Endothelial cell of umbilical vein (primary cell): ENCODE measurements at regions not wholly inside any gene's neighbourhood (a gene's known extent, or its start where the extent isn't known, plus 50 kb on each side); places are given as distances from the start of the nearest gene placed in this dataset.
A peak's percentile ranks its signal among the peaks of the same experiment; 100 is the strongest.

ENCODE experiments used
- BruUV-seq: library from RNA; stranded (reverse); fragments of 400-500 nt; replicated peaks from 2 replicates; lab custom pipeline; 2021; lab: Mats Ljungman, UMichigan
- CTCF ChIA-PET: fragments of 300-600, 350-600 bp; sonication (Branson Sonifier 250); formaldehyde crosslinking; loops from one replicate; lab custom pipeline; 2021; ENCODE audit warnings: antibody characterized with exemption, inconsistent platforms; lab: Charles Lee
- POLR2A ChIA-PET: fragments of 300-600, 350-600 bp; sonication (Branson Sonifier 250); formaldehyde crosslinking; loops from one replicate; lab custom pipeline; 2021; ENCODE audit warnings: antibody characterized with exemption, inconsistent platforms; lab: Charles Lee
- DNase-seq: peaks from one replicate; pipeline ENCODE4 v3.0.0-alpha.2; 2011; ENCODE audit warnings: low read depth, low spot score
- FAIRE-seq: peaks from 2 replicates; lab custom pipeline; 2011; peaks lifted over from hg19 to GRCh38; lab: Jason Lieb, UNC
- H2AFZ ChIP-seq: 2 replicates; pipeline ENCODE4 v1.6.0; 2012; ENCODE audit warnings: low read depth, low read length, control low read depth, inconsistent platforms
- H3K27ac ChIP-seq: 2 replicates; pipeline ENCODE4 v1.5.1; 2011; ENCODE audit warnings: low read depth, mild to moderate bottlenecking, control low read depth, low read length, moderate library complexity; ENCODE audit not compliant: insufficient read depth
- H3K27me3 ChIP-seq, 2 experiments: 2 replicates each; pipeline versions ENCODE4 v1.6.0 to v1.6.1; 2011; ENCODE audit warnings: low read length in 2 of 2, mixed read lengths in 1 of 2; ENCODE audit not compliant: control insufficient read depth in 2 of 2, insufficient read depth in 2 of 2
- H3K36me3 ChIP-seq, 2 experiments: 2 replicates in 1 of 2; 3 replicates in 1 of 2; pipeline ENCODE4 v1.5.1; 2011; ENCODE audit warnings: low read length in 2 of 2, mild to moderate bottlenecking in 1 of 2, moderate library complexity in 1 of 2; ENCODE audit not compliant: control insufficient read depth in 2 of 2, insufficient read depth in 2 of 2; ENCODE audit errors: extremely low read depth in 1 of 2
- H3K4me1 ChIP-seq: 3 replicates; pipeline ENCODE4 v1.5.1; 2011; ENCODE audit warnings: mild to moderate bottlenecking, low read length; ENCODE audit not compliant: control insufficient read depth, insufficient read depth; ENCODE audit errors: extremely low read depth
- H3K4me2 ChIP-seq: 2 replicates; pipeline ENCODE4 v1.6.1; 2011; ENCODE audit warnings: low read length, control low read depth, mixed read lengths; ENCODE audit not compliant: insufficient read depth
- H3K4me3 ChIP-seq, 3 experiments: fragments of 200-600 bp in 1 of 3; sonication (generic), shearing (Covaris generic) in 1 of 3; replicated peaks in 1 of 3; 2 replicates each; pipeline ENCODE4 v1.5.1; 2011 to 2016; ENCODE audit warnings: control low read depth in 3 of 3, low read length in 3 of 3, mild to moderate bottlenecking in 2 of 3, inconsistent platforms in 1 of 3, low read depth in 1 of 3, moderate library complexity in 1 of 3; ENCODE audit not compliant: insufficient read depth in 1 of 3
- H3K79me2 ChIP-seq: 2 replicates; pipeline ENCODE4 v1.6.0; 2012; ENCODE audit warnings: low read length, inconsistent platforms; ENCODE audit not compliant: control insufficient read depth, insufficient read depth
- H3K9ac ChIP-seq: replicated peaks from 2 replicates; pipeline ENCODE3; 2011; ENCODE audit warnings: low read length, control low read depth; ENCODE audit not compliant: insufficient read depth; ENCODE audit errors: extremely low read depth
- H3K9me1 ChIP-seq: replicated peaks from 3 replicates; pipeline ENCODE4 v1.6.0; 2011; ENCODE audit warnings: mild to moderate bottlenecking, low read length; ENCODE audit not compliant: control insufficient read depth, insufficient read depth; ENCODE audit errors: extremely low read depth
- H3K9me3 ChIP-seq: replicated peaks from 2 replicates; pipeline ENCODE4 v1.5.1; 2012; ENCODE audit warnings: low read length, inconsistent platforms; ENCODE audit not compliant: control insufficient read depth, insufficient read depth
- H4K20me1 ChIP-seq: replicated peaks from 2 replicates; pipeline ENCODE3; 2011; ENCODE audit warnings: mild to moderate bottlenecking, low read length; ENCODE audit not compliant: control insufficient read depth, insufficient read depth; ENCODE audit errors: extremely low read depth
- EZH2 ChIP-seq: IDR thresholded peaks from 2 replicates; pipeline ENCODE4 v1.6.1; 2012; ENCODE audit warnings: borderline replicate concordance, low read depth, mild to moderate bottlenecking, moderate library complexity, low read length, inconsistent platforms; ENCODE audit not compliant: severe bottlenecking
- FOS ChIP-seq: IDR thresholded peaks from 2 replicates; pipeline ENCODE4 v1.6.1; 2011; ENCODE audit warnings: mild to moderate bottlenecking, low read length, moderate library complexity, borderline replicate concordance; ENCODE audit not compliant: insufficient read depth
- GATA2 ChIP-seq: IDR thresholded peaks from 2 replicates; pipeline ENCODE4 v1.7.0; 2011; ENCODE audit warnings: low read depth, mild to moderate bottlenecking, moderate library complexity, mixed read lengths, low read length; ENCODE audit not compliant: insufficient read length, insufficient read depth
- JUN ChIP-seq: IDR thresholded peaks from 2 replicates; pipeline ENCODE4 v1.6.1; 2011; ENCODE audit warnings: borderline replicate concordance, low read depth; ENCODE audit not compliant: insufficient read length, insufficient read depth
- MYC ChIP-seq: IDR thresholded peaks from one replicate; pipeline ENCODE4 v1.6.1; 2011; ENCODE audit warnings: mild to moderate bottlenecking, low read depth, low read length
- POLR2A ChIP-seq: IDR thresholded peaks from 2 replicates; pipeline ENCODE4 v1.6.1; 2012; ENCODE audit warnings: low read depth, mild to moderate bottlenecking, control low read depth, low read length
- POLR2AphosphoS5 ChIP-seq: IDR thresholded peaks from 2 replicates; pipeline ENCODE4 v1.6.1; 2012; ENCODE audit warnings: low read depth, mild to moderate bottlenecking, control low read depth, low read length, moderate library complexity; ENCODE audit not compliant: insufficient read depth
- dilution Hi-C: fragments of 300-500 bp; cut with MboI; formaldehyde crosslinking; loops from one replicate; pipeline ENCODE4 v1.15.0; 2019; ENCODE audit warnings: low sequenced_read_pairs; ENCODE audit not compliant: extremely low pct_ligation_motif_present
- intact Hi-C: fragments of 100-400 bp; cut with micrococcal nuclease; formaldehyde crosslinking; loops from one replicate; pipeline ENCODE4 v1.10.0; 2022
- TF ChIP-seq, protein P1 (sequence below): IDR thresholded peaks from 2 replicates; pipeline ENCODE4 v1.6.1; 2011; ENCODE audit not compliant: insufficient read depth, insufficient read length
- TF ChIP-seq, protein P2 (sequence below), 2 donors: IDR thresholded peaks; 1 replicate in 1 of 2; 2 replicates in 1 of 2; pipeline ENCODE4 v1.5.1; 2011; ENCODE audit warnings: low read length in 2 of 2, mild to moderate bottlenecking in 2 of 2, moderate library complexity in 2 of 2, control low read depth in 1 of 2, inconsistent platforms in 1 of 2, low read depth in 1 of 2; ENCODE audit not compliant: insufficient read depth in 1 of 2; ENCODE audit errors: extremely low read depth in 1 of 2

- intact Hi-C loops = loop anchor here (10.0 kb wide), 3 partner anchors 199 to 809 kb away; partner anchors contain the start of gene MID1IP1
- dilution Hi-C loops = no loop called here
- peak overlapping the region; percentile 3 to 16 (median 7) for H3K4me3 ChIP-seq
- H3K79me2 ChIP-seq = no peaks in the 10 kb centered on the region
- FAIRE-seq = peak; percentile 79
- H3K4me2 ChIP-seq = peak overlapping the region; percentile 51
- H3K36me3 ChIP-seq = no peaks in the 10 kb centered on the region
- H3K9me1 ChIP-seq = no peaks in the 10 kb centered on the region
- no TSS peak for BruUV-seq
- peak; percentile 48 for DNase-seq
- CTCF ChIA-PET = interaction anchor here (1.2 kb wide), 1 partner anchor 24 kb away, joined by 3 read pairs; no protein-coding TSS in a partner anchor
- H4K20me1 ChIP-seq = no peaks in the 10 kb centered on the region
- H2AFZ ChIP-seq = peak overlapping the region; percentile 75
- TF ChIP-seq, protein P1, sequence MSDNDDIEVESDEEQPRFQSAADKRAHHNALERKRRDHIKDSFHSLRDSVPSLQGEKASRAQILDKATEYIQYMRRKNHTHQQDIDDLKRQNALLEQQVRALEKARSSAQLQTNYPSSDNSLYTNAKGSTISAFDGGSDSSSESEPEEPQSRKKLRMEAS = no peak
- TF ChIP-seq MYC (no peak), JUN (no peak), EZH2 (no peak), POLR2A (no peak), FOS (no peak), GATA2 (no peak), POLR2AphosphoS5 (no peak)
- TF ChIP-seq, protein P2, sequence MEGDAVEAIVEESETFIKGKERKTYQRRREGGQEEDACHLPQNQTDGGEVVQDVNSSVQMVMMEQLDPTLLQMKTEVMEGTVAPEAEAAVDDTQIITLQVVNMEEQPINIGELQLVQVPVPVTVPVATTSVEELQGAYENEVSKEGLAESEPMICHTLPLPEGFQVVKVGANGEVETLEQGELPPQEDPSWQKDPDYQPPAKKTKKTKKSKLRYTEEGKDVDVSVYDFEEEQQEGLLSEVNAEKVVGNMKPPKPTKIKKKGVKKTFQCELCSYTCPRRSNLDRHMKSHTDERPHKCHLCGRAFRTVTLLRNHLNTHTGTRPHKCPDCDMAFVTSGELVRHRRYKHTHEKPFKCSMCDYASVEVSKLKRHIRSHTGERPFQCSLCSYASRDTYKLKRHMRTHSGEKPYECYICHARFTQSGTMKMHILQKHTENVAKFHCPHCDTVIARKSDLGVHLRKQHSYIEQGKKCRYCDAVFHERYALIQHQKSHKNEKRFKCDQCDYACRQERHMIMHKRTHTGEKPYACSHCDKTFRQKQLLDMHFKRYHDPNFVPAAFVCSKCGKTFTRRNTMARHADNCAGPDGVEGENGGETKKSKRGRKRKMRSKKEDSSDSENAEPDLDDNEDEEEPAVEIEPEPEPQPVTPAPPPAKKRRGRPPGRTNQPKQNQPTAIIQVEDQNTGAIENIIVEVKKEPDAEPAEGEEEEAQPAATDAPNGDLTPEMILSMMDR (IDR thresholded peaks at IDR 0.05; ENCODE audit: extremely low read depth in 1 of 2, insufficient read depth in 1 of 2, low read depth in 1 of 2, low read length in 2 of 2) = no peak
- peaks cover 4% of the 10 kb centered on the region for H3K4me1 ChIP-seq
- H3K9me3 ChIP-seq = no peaks in the 10 kb centered on the region
- H3K9ac ChIP-seq = peak overlapping the region; percentile 23
- peaks cover 0 to 1% of the 10 kb centered on the region in 2 experiments for H3K27me3 ChIP-seq
- POLR2A ChIA-PET = no interaction called here
- H3K27ac ChIP-seq = no peak overlapping the region
Observed at GRCh38 chrX:39613482-39613995, 484.2 kb downstream of the BCOR start.
